ENCODE measurements at regions not wholly inside any gene's neighbourhood (a gene's known extent, or its start where the extent isn't known, plus 50 kb on each side); places are given as distances from the start of the nearest gene placed in this dataset.

- TF ChIP-seq CTCF (conservative IDR thresholded peaks at IDR 0.05; ENCODE audit: low read depth in 2 of 2) (no peak), REST (IDR thresholded peaks at IDR 0.05; ENCODE audit: unreplicated experiment) (no peak), JUNB (IDR thresholded peaks at IDR 0.05; ENCODE audit: unreplicated experiment) (no peak), POLR2AphosphoS5 (IDR thresholded peaks at IDR 0.05; ENCODE audit: low read depth) (no peak)
These were observed 122.2 kb upstream of the EFNA5 start for GRCh38 chr5:107792940-107793339.
